IMR-90 (cell line): ENCODE measurements at regions not wholly inside any gene's neighbourhood (a gene's known extent, or its start where the extent isn't known, plus 50 kb on each side); places are given as distances from the start of the nearest gene placed in this dataset.

Experiments used
- ATAC-seq: fragments of 200-7000 bp; cut with Tn5 transposase; 2 replicates; pipeline ENCODE4 v1.9.1; 2020; ENCODE audit warnings: low read depth, mild to moderate bottlenecking, moderate library complexity
- BruUV-seq: library from RNA; stranded (reverse); fragments of 400-500 nt; replicated peaks from 2 replicates; lab custom pipeline; 2021; lab: Mats Ljungman, UMichigan
- CTCF ChIA-PET: fragments of 300-600 bp; formaldehyde crosslinking; extraction: SDS; loops from one replicate; lab custom pipeline; 2021; ENCODE audit warnings: antibody characterized with exemption; lab: Yijun Ruan, JAX
- POLR2A ChIA-PET: fragments of 300-600 bp; sonication (Branson Sonifier 250); formaldehyde crosslinking; loops from one replicate; lab custom pipeline; 2022; ENCODE audit warnings: antibody characterized with exemption; ENCODE audit not compliant: unreplicated experiment; lab: Charles Lee
- DNase-seq: peaks from one replicate; pipeline ENCODE4 v3.0.0; 2013
- H2AFZ ChIP-seq: replicated peaks from 2 replicates; pipeline ENCODE3; 2013; ENCODE audit warnings: low read length, mild to moderate bottlenecking; ENCODE audit not compliant: poor library complexity
- H2AK5ac ChIP-seq: 2 replicates; pipeline ENCODE4 v1.6.1; 2013; ENCODE audit warnings: low read depth, low read length, inconsistent platforms
- H2AK9ac ChIP-seq: replicated peaks from 2 replicates; pipeline ENCODE3; 2013; ENCODE audit warnings: mild to moderate bottlenecking, low read depth, low read length, moderate library complexity; ENCODE audit not compliant: poor library complexity
- H2BK120ac ChIP-seq: 2 replicates; pipeline ENCODE4 v1.6.1; 2013; ENCODE audit warnings: low read depth, low read length, inconsistent platforms
- H2BK15ac ChIP-seq: 3 replicates; pipeline ENCODE4 v1.6.1; 2013; ENCODE audit warnings: low read depth, low read length, inconsistent platforms
- H2BK20ac ChIP-seq: 2 replicates; pipeline ENCODE4 v1.6.1; 2013; ENCODE audit warnings: low read depth, mild to moderate bottlenecking, inconsistent platforms, low read length, moderate library complexity
- H2BK5ac ChIP-seq: 2 replicates; pipeline ENCODE4 v1.6.1; 2013; ENCODE audit warnings: mild to moderate bottlenecking, low read depth, low read length, inconsistent platforms; ENCODE audit not compliant: poor library complexity, severe bottlenecking
- H3K14ac ChIP-seq: replicated peaks from 2 replicates; pipeline ENCODE4 v1.6.1; 2013; ENCODE audit warnings: low read depth, low read length, inconsistent platforms
- H3K18ac ChIP-seq: 2 replicates; pipeline ENCODE4 v1.6.1; 2013; ENCODE audit warnings: low read depth, low read length, control low read depth
- H3K23ac ChIP-seq: 2 replicates; pipeline ENCODE4 v1.6.1; 2013; ENCODE audit warnings: low read depth, low read length, inconsistent platforms
- H3K27ac ChIP-seq: 2 replicates; pipeline ENCODE4 v1.5.1; 2013; ENCODE audit warnings: mild to moderate bottlenecking, control low read depth, low read length; ENCODE audit not compliant: insufficient read depth
- H3K27me3 ChIP-seq: 2 replicates; pipeline ENCODE4 v1.6.1; 2013; ENCODE audit warnings: low read length; ENCODE audit not compliant: control insufficient read depth, insufficient read depth
- H3K36me3 ChIP-seq: 2 replicates; pipeline ENCODE4 v1.6.1; 2013; ENCODE audit warnings: low read length, mixed read lengths; ENCODE audit not compliant: control insufficient read depth, insufficient read depth
- H3K4ac ChIP-seq: 2 replicates; pipeline ENCODE4 v1.6.1; 2013; ENCODE audit warnings: low read depth, low read length, inconsistent platforms
- H3K4me1 ChIP-seq: 2 replicates; pipeline ENCODE4 v1.6.1; 2013; ENCODE audit warnings: low read length, mixed read lengths; ENCODE audit not compliant: control insufficient read depth, insufficient read depth
- H3K4me2 ChIP-seq: 2 replicates; pipeline ENCODE4 v1.6.1; 2013; ENCODE audit warnings: low read depth, mild to moderate bottlenecking, control low read depth, low read length, moderate library complexity
- H3K4me3 ChIP-seq: 2 replicates; pipeline ENCODE4 v1.5.1; 2013; ENCODE audit warnings: low read depth, mild to moderate bottlenecking, control low read depth, low read length, moderate library complexity; ENCODE audit not compliant: insufficient read depth
- H3K56ac ChIP-seq: 2 replicates; pipeline ENCODE4 v1.6.1; 2013; ENCODE audit warnings: low read length, inconsistent platforms; ENCODE audit not compliant: insufficient read depth; ENCODE audit errors: extremely low read depth
- H3K79me1 ChIP-seq, 2 experiments: 2 replicates each; pipeline ENCODE4 v1.6.1; 2013; ENCODE audit warnings: low read length in 2 of 2, inconsistent platforms in 1 of 2, low read depth in 1 of 2
- H3K9ac ChIP-seq: 2 replicates; pipeline ENCODE4 v1.6.1; 2013; ENCODE audit warnings: low read depth, low read length, control low read depth
- H3K9me1 ChIP-seq: 2 replicates; pipeline ENCODE4 v1.6.1; 2013; ENCODE audit warnings: low read length, inconsistent platforms; ENCODE audit not compliant: insufficient read depth
- H3K9me3 ChIP-seq: 2 replicates; pipeline ENCODE4 v1.6.1; 2013; ENCODE audit warnings: low read length; ENCODE audit not compliant: control insufficient read depth, insufficient read depth
- H4K20me1 ChIP-seq: 2 replicates; pipeline ENCODE4 v1.6.1; 2013; ENCODE audit warnings: low read length, inconsistent platforms; ENCODE audit not compliant: insufficient read depth
- H4K5ac ChIP-seq: 2 replicates; pipeline ENCODE4 v1.6.1; 2013; ENCODE audit warnings: mild to moderate bottlenecking, low read depth, low read length, control low read depth
- H4K8ac ChIP-seq, 2 experiments: 2 replicates each; pipeline ENCODE4 v1.6.1; 2013; ENCODE audit warnings: low read depth in 2 of 2, low read length in 2 of 2, control low read depth in 1 of 2, inconsistent platforms in 1 of 2
- H4K91ac ChIP-seq: 2 replicates; pipeline ENCODE4 v1.6.1; 2013; ENCODE audit warnings: low read depth, low read length, inconsistent platforms; ENCODE audit not compliant: insufficient read depth
- BHLHE40 ChIP-seq: fragments of 150-350 bp; IDR thresholded peaks from 2 replicates; pipeline ENCODE4 v1.6.1; 2016; ENCODE audit warnings: mild to moderate bottlenecking, low read depth, low read length
- CEBPB ChIP-seq: IDR thresholded peaks from 2 replicates; pipeline ENCODE4 v1.6.1; 2012; ENCODE audit warnings: low read depth, low read length, improper control_type of control experiment
- CHD1 ChIP-seq: IDR thresholded peaks from 2 replicates; pipeline ENCODE4 v1.6.1; 2012; ENCODE audit warnings: low read depth, low read length, improper control_type of control experiment
- MAFK ChIP-seq: IDR thresholded peaks from 2 replicates; pipeline ENCODE4 v1.6.1; 2012; ENCODE audit warnings: low read depth, low read length, improper control_type of control experiment
- MAZ ChIP-seq: IDR thresholded peaks from 2 replicates; pipeline ENCODE4 v1.6.1; 2012; ENCODE audit warnings: low read depth, mild to moderate bottlenecking, low read length, improper control_type of control experiment, moderate library complexity, borderline replicate concordance
- NFE2L2 ChIP-seq: fragments of 150-350 bp; IDR thresholded peaks from 2 replicates; pipeline ENCODE4 v1.6.1; 2016; ENCODE audit warnings: low read depth, mild to moderate bottlenecking, low read length
- POLR2A ChIP-seq: IDR thresholded peaks from 2 replicates; pipeline ENCODE4 v1.6.1; 2012; ENCODE audit warnings: mild to moderate bottlenecking, low read depth, low read length
- RCOR1 ChIP-seq: IDR thresholded peaks from 2 replicates; pipeline ENCODE4 v1.6.1; 2012; ENCODE audit warnings: mild to moderate bottlenecking, low read length, improper control_type of control experiment; ENCODE audit not compliant: insufficient replicate concordance
- RFX5 ChIP-seq: IDR thresholded peaks from 2 replicates; pipeline ENCODE4 v1.8.0; 2012; ENCODE audit warnings: low read depth, mild to moderate bottlenecking, low read length, moderate library complexity
- SMC3 ChIP-seq: fragments of 150-350 bp; IDR thresholded peaks from 2 replicates; pipeline ENCODE4 v1.6.1; 2016; ENCODE audit warnings: low read depth, mild to moderate bottlenecking, antibody characterized with exemption, low read length, moderate library complexity
- WGBS, 2 experiments: methylation state at CpG; one replicate each; pipeline versions ENCODE4 v1.1.5 to v1.1.7; 2013; ENCODE audit warnings: missing lambda C conversion rate in 2 of 2; ENCODE audit not compliant: insufficient read length in 1 of 2; ENCODE audit errors: extremely low coverage in 2 of 2; 5-methylcytosine and 5-hydroxymethylcytosine counted together
- dilution Hi-C: fragments of 300-500 bp; cut with HindIII; formaldehyde crosslinking; loops from one replicate; pipeline ENCODE4 v1.14.3; 2018; ENCODE audit warnings: low sequenced_read_pairs; ENCODE audit not compliant: unreplicated experiment
- in situ Hi-C: fragments of 300-500 bp; cut with MboI; formaldehyde crosslinking; loops from 3 replicates; pipeline ENCODE4 v1.14.3; 2019; ENCODE audit warnings: low sequenced_read_pairs, inconsistent platforms, mixed read lengths
- intact Hi-C: fragments of 100-400 bp; cut with micrococcal nuclease; formaldehyde crosslinking; loops from 2 replicates; pipeline ENCODE4 v1.10.0; 2022
- TF ChIP-seq, protein P1 (sequence below): fragments of 150-350 bp; IDR thresholded peaks from 2 replicates; pipeline ENCODE4 v1.6.1; 2016; ENCODE audit warnings: low read depth, mild to moderate bottlenecking, low read length, moderate library complexity, borderline replicate concordance
- TF ChIP-seq, protein P2 (sequence below): conservative IDR thresholded peaks from 2 replicates; pipeline ENCODE4 v1.5.1; 2012; ENCODE audit warnings: mild to moderate bottlenecking, low read depth, low read length, improper control_type of control experiment
- TF ChIP-seq, protein P3 (sequence below): fragments of 150-350 bp; IDR thresholded peaks from 2 replicates; pipeline ENCODE4 v1.6.1; 2017; ENCODE audit warnings: mild to moderate bottlenecking, antibody characterized with exemption, low read length, low read depth

- Histone ChIP-seq H4K91ac (no peak overlapping the region), H3K9me1 (no peaks in the 10 kb centered on the region), H3K27ac (no peak overlapping the region), H2BK5ac (no peak overlapping the region), H3K4ac (no peak overlapping the region), H3K9me3 (no peaks in the 10 kb centered on the region), H2BK120ac (no peak overlapping the region), H3K18ac (no peak overlapping the region), H3K56ac (no peak overlapping the region), H4K20me1 (no peaks in the 10 kb centered on the region), H3K4me2 (no peak overlapping the region), H3K4me1 (no peaks in the 10 kb centered on the region), H4K5ac (no peak overlapping the region), H2BK15ac (no peak overlapping the region), H3K14ac (no peak overlapping the region), H3K23ac (no peak overlapping the region), H3K27me3 (no peaks in the 10 kb centered on the region), H3K36me3 (no peaks in the 10 kb centered on the region), H2AK9ac (no peak overlapping the region), H2AK5ac (no peak overlapping the region), H4K8ac (no peak overlapping the region), H3K4me3 (no peak overlapping the region), H3K79me1 (no peaks in the 10 kb centered on the region), H3K9ac (no peak overlapping the region), H2AFZ (no peak overlapping the region), H2BK20ac (no peak overlapping the region)
- no TSS peak for BruUV-seq
- 40% methylated on average over 1 of the region's 3 CpGs; no CpG with 5 or more reads in 1 of the 2 experiments for WGBS, 2 experiments
- intact Hi-C loops: no loop called here
- no peak for TF ChIP-seq RFX5
- TF ChIP-seq, protein P1, sequence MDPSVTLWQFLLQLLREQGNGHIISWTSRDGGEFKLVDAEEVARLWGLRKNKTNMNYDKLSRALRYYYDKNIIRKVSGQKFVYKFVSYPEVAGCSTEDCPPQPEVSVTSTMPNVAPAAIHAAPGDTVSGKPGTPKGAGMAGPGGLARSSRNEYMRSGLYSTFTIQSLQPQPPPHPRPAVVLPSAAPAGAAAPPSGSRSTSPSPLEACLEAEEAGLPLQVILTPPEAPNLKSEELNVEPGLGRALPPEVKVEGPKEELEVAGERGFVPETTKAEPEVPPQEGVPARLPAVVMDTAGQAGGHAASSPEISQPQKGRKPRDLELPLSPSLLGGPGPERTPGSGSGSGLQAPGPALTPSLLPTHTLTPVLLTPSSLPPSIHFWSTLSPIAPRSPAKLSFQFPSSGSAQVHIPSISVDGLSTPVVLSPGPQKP: no peak
- TF ChIP-seq BHLHE40: no peak
- TF ChIP-seq SMC3: no peak
- TF ChIP-seq, protein P2, sequence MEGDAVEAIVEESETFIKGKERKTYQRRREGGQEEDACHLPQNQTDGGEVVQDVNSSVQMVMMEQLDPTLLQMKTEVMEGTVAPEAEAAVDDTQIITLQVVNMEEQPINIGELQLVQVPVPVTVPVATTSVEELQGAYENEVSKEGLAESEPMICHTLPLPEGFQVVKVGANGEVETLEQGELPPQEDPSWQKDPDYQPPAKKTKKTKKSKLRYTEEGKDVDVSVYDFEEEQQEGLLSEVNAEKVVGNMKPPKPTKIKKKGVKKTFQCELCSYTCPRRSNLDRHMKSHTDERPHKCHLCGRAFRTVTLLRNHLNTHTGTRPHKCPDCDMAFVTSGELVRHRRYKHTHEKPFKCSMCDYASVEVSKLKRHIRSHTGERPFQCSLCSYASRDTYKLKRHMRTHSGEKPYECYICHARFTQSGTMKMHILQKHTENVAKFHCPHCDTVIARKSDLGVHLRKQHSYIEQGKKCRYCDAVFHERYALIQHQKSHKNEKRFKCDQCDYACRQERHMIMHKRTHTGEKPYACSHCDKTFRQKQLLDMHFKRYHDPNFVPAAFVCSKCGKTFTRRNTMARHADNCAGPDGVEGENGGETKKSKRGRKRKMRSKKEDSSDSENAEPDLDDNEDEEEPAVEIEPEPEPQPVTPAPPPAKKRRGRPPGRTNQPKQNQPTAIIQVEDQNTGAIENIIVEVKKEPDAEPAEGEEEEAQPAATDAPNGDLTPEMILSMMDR: no peak
- no peak for TF ChIP-seq MAZ
- no peak for TF ChIP-seq MAFK
- TF ChIP-seq RCOR1: no peak
- TF ChIP-seq, protein P3, sequence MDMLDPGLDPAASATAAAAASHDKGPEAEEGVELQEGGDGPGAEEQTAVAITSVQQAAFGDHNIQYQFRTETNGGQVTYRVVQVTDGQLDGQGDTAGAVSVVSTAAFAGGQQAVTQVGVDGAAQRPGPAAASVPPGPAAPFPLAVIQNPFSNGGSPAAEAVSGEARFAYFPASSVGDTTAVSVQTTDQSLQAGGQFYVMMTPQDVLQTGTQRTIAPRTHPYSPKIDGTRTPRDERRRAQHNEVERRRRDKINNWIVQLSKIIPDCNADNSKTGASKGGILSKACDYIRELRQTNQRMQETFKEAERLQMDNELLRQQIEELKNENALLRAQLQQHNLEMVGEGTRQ: no peak
- no peak for TF ChIP-seq NFE2L2
- no peak for TF ChIP-seq CHD1
- no peak for TF ChIP-seq CEBPB
- no peak for TF ChIP-seq POLR2A
- in situ Hi-C loops: no loop called here
- dilution Hi-C loops: no loop called here
- ChIA-PET CTCF (no interaction called here), POLR2A (no interaction called here)
- DNase-seq (no peak), ATAC-seq (no peak)
Measured at GRCh38 chr4:163063891-163064290, 102.8 kb downstream of the NAF1 start.
